ENCODE measurements at regions not wholly inside any gene's neighbourhood (a gene's known extent, or its start where the extent isn't known, plus 50 kb on each side); places are given as distances from the start of the nearest gene placed in this dataset.

DNA sequence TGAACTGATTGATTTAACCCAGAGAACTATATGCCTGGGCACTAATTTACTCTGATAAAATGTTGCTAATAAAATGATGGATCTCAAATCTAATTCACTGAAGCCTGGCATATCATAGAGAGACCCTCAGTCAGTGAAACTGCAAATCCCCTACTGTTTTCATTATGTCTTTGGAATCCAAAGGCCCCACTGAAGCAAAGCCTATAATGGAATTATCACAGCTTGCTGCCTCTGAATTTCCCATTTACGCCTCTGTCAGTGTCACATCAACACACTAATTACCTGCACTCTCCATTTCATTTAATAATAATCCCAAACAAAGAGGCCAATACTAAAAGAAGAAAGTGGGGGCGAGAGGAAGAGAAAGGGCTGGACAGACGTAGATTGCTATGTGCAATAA lies 470.9 kb downstream of the MBD2 start:
- DNase-seq (ENCODE audit: low read depth in 3 of 3): no peak

DNA sequence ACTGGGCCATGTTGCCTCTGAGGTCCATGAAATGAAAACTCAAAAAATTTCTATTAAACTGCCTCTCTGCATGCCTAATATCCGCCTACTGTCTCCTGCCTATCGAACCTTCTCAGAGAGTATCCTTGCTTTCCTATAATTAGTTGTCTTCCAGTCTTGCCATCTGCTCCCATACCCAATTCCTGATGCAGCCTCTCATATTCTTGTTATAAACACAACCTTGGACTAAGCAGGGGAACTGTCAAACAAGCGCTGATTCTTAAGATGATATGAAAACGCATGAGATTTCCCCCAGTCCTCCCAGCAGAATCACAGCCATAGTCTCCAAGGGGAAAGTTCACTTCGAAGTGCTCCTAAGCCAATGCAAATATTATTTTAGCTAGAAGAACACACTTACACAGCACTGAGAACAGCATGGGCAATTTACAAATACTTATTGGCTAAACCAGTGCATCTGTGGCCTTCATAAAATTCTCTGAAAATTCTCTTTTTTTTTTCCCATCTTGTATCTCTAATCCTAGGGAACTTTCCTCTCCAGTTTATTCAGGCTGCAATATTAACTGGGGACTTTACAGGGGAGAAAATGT lies 471.6 kb downstream of the MBD2 start:
- no peak for DNase-seq (ENCODE audit: low read depth in 3 of 3)

DNA sequence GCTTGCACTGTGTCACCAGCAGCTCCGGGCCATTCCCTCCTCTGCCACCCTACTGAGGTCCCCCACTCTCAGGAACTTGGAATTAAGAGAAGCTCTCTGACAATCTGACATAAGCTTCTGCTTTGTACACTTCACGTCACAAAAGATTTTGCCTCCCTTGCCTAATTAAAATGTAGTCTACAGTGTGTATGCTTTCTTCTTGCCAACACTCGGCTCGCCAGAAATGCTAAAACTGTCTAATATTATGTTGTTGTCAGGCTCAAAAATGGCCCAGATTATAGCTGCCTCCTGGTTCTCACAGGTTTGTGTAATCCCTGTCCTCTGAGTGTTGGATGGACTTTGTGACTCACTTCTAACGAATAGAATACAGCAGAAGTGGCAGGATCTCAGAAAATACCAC lies 474.7 kb downstream of the MBD2 start:
- no peak for DNase-seq (ENCODE audit: low read depth in 3 of 3)

DNA sequence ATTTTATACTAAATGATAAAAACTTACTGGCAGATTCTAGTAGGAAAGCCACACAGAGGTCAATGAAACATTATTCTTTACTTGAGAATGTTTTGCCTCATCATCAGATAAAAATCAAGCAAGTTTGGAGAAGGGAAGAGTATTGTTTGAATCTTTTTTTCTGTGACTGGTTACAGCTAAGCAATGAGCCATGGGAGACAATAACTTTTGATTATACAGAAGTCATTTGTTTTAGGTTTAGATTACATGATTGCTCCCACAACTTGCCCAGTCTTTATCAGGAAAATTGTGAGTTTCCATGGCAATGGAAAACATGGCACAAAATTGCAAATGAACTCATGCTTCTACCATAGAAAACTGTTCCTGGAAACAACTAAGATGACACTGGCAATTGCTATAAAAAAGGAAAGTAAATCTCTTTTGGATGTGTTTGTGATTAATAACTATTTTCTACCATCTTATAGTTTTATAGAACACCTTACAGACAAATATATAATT lies 476.8 kb downstream of the MBD2 start:
- no peak for DNase-seq (ENCODE audit: low read depth in 3 of 3)

DNA sequence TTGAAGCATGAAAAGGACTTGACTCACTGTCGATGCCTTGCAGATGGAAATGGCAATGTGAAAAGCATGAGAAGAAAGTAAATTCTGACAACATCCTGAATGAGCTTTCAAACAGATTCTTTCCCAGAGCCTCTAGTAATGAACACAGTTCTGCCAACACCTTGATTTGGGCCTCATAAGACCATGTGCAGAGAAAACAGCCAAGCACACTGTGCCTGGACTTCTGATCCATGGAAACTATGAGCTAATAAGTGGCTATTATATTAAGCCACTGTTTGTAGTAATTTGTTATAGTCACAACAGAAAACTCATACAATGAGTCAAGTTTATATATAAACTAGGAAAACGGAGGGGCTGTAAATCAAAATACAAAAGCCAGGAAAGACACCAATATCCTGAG lies 477.3 kb downstream of the MBD2 start:
- DNase-seq (ENCODE audit: low read depth in 3 of 3): no peak

DNA sequence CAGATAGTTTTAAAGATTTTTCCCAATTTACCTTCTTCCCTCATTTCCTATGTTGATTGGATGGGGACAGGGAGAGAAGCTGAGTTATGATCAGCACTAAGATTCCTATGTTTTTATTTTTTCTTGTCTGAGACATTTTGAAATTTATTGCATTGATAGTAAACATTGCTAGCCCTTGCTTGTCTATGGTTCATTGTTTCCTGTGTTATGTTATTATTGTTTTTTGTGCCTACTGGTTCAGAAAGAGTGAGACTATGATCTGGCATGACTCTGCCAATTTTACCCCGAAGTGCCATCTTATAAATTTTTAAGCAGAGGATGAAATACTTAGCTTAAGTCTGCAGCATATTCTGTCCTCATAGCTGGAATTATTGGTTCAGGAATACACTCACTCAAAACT lies 478.5 kb downstream of the MBD2 start:
- no peak for DNase-seq (ENCODE audit: low read depth in 3 of 3)

DNA sequence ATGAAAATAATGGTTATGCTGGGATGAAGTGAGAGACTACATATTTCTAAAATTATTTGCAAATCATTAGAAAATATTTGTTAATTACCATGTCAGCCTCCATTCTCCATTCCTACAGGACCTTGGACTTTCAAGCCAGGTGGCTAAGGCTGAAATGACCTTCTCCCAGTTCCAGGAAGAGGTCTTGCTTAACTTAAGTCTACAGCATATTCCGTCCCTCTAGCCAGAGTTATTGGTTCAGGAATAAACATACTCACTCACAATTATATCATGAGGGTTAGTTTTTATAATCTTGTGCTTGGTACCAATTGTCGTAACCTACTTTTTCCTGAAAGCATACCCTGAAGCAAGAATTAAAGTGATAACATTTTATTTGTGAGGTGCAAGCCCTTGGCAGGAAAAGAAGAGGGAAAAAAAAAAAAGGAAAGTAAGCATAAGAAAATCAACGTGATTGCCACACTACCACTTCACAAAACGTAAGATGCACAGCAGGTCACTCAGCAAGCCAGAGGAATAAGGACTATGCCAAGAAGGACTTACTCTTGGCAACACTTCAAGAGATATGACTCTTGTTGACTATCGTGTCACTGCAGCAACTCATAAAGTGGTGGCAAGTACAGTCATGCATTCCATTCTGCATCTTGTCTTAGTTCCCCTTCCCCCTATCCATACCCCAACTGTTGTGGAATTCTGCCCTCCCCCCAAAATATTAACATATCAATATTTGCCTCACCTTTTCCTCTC lies 479.1 kb downstream of the MBD2 start:
- DNase-seq (ENCODE audit: low read depth in 3 of 3): no peak

DNA sequence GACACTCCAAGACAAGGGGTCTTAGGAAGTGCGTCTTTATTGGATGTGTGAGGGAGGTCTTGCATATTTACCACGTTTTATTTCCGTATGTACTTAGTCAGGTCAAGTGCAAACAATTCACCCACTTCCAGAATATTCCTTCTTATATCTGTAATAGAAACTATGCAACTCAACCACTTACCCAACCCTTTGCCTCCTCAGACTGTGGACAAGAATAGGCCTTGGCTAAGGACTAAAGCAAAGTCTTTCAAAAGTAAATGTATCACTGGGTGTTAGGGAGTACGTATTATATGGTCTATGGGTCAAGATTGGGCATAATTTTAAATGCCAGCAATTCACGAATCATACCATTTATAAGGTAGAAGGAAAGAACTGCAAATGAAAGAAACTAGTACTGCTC lies 484.8 kb downstream of the MBD2 start:
- DNase-seq (ENCODE audit: low read depth in 3 of 3): no peak

DNA sequence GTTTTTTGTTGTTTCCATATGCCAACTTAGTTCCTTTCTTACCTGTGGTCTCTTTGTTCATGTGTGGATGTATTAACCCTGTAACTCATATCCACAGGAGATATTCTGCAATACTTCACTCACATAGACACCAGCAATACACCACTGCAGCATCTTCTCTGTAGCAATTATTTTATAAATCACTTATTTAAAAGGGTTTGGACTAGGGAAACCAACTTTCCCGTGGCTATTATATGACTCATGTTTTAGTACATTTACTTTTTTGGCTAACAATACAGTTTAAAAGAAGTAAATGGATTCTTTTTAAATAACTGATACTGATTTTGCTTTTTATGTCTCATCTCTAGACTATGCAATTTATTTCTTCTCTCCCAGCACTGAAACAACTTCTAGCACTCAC lies 488.9 kb downstream of the MBD2 start:
- DNase-seq (ENCODE audit: low read depth in 3 of 3): no peak

DNA sequence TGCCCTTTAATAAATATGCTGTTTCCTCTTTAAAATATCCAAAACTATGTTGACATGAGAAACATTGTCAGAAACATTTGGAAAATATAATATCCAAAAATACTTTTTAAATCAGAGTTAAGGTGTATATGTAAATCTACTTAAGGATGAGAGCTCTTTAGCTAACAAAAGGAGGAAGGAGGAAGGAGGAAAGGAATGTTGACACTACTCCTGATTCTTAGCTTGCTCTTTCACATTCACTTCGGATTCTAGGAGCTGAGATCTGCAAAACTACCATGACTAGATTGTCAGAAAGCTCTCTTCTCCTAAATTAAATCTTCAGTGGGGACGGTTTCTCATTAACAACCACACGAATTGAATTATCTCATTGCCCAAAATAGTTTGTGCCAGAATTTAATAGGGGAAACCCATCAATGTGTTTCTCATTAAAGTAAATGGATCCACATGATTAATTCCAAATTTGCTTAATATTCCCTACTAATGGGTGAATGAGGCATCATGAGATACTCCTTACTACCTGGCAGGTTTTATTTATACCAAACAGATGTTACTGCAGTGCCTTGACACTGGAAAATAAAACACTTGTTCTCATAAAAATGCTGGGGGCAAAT lies 509.1 kb downstream of the MBD2 start:
- DNase-seq (ENCODE audit: low read depth in 3 of 3): no peak

DNA sequence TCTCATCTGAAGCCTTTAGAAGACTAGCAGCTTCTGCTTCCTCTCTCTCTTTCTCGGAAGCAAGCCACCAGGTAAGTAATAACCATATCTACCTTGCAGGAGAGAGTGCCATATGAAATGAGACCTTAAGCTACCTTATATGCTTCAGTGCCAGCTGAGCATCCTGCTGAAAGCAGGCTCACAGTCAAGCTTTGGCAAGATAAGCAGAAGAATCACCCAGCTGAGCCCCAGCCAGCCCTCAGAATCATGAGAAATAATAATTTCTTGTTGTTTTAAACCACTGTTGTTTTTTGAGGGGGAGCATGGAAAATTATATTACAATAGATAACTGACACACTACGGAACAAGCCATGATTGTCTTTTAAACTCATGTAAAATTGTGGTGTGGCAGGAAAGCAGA lies 514.4 kb downstream of the MBD2 start:
- no peak for DNase-seq (ENCODE audit: low read depth in 3 of 3)

DNA sequence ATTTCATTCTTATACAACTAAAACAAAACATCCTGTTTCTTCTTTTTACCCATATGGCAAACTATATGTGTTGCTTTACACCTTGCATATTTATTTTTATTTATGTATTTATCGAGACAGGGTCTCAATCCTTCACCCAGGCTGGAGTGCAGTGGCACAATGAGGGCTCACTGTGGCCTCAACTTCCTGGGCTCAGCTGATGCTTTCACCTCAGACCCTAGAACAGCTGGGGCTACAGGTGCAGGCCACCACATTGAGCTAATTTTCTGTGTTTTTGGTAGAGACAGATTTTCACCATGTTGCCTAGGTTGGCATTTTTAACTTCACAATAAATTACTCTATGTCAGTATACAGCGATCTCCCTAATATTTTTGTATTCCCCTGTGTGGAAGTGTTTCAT lies 522.0 kb downstream of the MBD2 start:
- no peak for DNase-seq (ENCODE audit: low read depth in 3 of 3)

DNA sequence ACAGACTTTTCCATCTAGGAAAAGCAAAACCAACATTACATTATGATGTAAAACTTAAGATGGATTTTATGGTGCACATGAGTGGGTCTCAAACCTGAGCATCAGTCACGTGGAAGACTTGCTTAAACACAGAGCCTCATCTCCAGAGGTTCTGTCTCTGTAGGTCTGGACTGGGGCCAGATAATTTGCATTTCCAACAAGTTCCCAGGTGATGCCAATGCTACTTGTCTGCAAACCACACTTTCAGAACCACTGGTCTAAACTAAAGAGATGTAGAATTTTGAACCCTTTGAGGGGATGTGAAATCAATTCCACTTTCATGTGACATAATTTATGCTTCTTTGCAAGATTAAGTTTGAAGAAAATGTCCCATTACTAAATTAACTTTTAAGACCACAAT lies 522.8 kb downstream of the MBD2 start:
- DNase-seq (ENCODE audit: low read depth in 3 of 3): no peak

DNA sequence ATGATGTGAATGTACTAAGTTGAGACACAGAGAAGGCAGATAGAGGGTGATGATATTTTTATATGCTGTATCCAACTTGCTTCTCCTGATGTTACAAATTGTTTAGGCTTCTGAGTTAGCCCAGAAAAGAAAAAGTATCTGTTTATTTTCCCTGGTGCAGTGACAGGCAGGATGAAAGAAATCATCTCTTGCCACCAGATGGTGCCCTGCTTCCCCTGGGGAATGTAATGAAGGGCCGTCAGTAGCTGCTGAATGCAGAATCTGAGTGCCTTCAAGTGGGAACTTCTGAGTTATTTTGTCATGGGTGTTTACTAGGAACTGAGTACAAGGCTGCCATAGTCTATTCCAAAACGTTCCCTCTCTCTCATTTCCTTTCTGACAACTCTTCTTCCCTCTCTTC lies 525.6 kb downstream of the MBD2 start:
- no peak for DNase-seq (ENCODE audit: low read depth in 3 of 3)

DNA sequence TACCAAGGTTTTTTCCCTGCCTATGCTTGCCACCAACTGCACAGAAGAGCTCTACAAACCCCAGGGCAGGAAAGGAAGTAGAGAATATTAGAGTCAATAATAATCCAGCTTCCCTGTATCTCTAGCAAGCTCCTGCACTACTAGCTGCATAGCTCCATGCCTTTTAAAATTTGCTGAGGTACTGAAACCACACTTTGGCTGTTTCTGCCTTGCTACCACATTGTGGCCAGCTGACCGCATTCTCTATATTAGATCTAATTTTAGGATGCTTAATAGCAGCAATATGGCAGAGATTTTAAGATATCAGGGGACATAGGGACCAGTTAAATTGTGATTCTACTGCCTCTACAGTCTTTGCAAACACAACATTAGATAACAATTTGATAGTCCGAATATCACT lies 534.6 kb downstream of the MBD2 start:
- no peak for DNase-seq (ENCODE audit: low read depth in 3 of 3)

DNA sequence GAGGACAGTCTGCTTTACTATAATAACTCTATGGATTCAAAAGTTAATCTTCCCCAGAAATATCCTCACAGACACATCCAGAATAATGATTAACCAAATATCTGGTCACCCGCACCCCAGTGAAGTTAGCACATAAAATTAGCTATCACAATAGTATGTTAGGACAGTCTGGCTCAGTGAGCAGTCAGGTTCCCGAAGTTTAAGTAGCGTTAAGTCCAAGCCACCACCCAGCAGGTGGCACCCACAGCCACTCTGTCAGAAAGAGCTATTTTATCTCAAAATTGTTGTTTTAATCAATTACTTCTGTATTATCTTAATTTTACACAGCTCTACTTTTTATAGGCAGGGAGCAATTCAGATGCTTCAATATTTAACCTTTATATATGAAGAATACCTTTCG lies 537.5 kb downstream of the MBD2 start:
- no peak for DNase-seq (ENCODE audit: low read depth in 3 of 3)

DNA sequence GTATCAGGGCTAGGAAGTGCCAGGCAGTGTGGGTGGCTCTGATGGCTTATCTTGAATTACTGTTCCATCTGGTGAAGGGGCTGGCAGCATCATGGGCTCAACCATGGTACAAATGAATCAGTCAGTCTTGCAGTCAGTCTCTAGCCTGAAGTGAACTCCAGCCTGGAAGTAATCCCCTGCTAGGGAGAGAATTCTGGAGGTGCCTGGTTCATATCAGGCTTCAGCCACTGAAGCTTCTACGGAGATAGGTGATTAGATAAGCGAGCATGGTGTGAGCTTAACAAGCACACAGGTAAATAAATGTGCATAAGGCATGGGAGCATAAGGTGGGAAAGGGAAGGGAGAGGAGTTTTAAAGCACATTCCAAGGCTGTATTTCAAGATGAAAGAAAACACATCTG lies 541.7 kb downstream of the MBD2 start:
- no peak for DNase-seq (ENCODE audit: low read depth in 3 of 3)

DNA sequence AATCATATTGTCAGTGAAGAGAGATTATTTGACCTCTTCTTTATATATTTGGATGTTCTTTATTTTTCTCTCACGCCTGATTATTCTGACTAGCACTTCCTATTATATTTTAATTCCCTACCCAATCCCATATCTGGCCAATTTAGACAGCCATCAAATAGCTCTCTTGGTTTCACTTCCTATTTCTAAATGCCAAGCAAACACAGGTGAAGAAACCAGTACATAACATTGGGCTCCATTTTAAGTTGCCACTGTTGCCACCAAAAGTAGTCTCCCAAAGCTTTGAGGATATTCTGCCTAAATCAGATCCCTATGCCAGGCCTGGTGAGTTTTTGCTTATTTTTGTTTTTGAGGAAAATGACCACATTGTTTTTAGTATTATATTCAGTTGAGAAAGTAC lies 547.0 kb downstream of the MBD2 start:
- DNase-seq (ENCODE audit: low read depth in 3 of 3): no peak

DNA sequence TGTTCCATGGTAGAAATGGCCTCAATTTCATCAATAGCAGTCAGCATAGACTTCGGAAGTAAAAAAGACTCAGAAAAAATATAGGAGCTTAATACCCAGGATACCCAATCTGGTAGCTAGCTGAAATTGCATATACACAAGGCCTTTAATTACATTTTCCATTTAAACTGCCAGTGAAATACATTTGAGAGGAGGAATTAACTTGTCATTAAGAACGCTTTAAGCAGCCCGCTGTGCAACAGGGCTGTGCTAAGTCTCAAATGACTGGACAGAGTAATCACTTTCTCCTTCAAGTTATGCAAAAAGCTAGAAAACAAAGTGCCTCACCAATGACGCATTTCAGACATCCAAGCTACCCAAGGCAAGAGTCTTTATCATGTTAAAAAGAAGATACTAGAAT lies 558.8 kb downstream of the MBD2 start:
- DNase-seq (ENCODE audit: low read depth in 3 of 3): no peak

DNA sequence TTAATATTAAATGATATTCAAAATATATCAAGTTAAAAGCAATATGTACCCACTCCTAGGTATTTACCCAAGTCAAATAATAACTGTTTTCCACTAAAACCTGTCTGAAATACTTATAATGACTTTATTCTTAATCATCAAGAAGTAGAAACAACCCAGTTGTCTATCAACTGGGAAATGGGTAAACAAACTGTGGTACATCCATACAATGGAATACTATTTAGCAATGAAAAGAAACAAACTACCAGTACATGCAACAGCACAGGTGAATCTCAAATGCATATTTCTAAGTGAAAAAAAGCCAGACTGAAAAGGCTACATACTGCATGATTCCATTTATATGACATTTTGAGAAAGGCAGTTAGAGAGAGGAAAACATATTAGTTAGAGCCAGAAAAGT lies 559.9 kb downstream of the MBD2 start:
- DNase-seq (ENCODE audit: low read depth in 3 of 3): no peak

DNA sequence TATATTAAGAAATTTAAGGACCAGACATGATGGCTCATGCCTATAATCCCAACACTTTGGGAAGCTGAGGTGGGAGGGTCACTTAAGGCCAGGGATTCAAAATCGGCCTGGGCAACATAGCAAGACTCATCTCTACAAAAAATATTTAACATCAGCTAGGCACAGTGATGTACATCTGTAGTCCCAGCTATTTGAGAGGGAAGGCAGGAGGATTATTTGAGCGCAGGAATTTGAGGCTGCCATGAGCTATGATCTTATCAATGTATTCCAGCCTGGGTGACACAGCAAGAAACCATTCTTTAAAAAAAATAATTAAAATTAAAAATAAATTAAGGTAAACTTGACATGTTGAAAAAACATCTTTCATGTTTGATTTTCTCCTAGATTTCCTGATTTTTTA lies 564.2 kb downstream of the MBD2 start:
- DNase-seq (ENCODE audit: low read depth in 3 of 3): no peak

DNA sequence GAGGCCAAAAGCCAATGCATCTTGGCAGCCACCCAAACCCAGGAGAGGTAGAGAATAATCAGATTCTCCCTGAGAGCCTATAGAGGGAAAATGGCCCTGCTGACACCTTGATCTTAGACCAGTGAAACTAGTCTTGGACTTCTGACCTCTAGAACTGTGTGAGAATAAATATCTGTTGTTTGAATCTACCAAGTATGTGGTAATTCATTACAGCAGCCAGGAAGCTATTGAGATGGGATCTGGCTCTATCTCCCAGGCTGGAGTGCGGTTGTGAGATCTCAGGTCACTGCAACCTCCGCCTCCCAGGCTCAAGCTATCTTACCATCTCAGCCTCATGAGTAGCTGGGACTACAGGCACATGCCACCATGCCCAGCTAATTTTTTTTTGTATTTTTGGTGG lies 567.2 kb downstream of the MBD2 start:
- no peak for DNase-seq (ENCODE audit: low read depth in 3 of 3)

DNA sequence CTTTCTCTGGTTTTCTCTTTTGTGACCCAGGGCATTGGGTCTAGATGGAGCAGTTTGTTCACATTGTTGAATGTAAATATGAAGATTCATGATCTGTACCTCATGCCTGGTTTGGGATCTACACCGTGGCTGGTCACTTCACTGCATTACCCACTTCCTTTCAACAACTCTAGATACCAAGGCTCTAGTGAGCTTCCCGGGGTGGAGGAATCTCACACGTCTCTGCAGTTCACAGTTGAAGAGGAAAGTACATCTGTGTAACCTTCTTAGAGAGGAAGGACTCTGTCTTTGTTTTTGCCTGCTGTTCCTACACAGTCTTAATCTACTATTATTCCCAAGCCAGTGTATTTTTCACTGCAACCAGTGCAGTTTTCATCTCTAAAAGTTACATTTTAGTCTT lies 574.8 kb downstream of the MBD2 start:
- DNase-seq (ENCODE audit: low read depth in 3 of 3): no peak

All from stimulated activated CD4-positive, alpha-beta T cell treated with anti-CD3 and anti-CD28 coated beads, TNF-alpha, amount 100 ng/mL, for 48 hours (primary cell).